OCI-LY3 (cell line): ENCODE measurements at regions not wholly inside any gene's neighbourhood (a gene's known extent, or its start where the extent isn't known, plus 50 kb on each side); places are given as distances from the start of the nearest gene placed in this dataset.
"Not testable (repeated sequence)": the region's sequence is repeated elsewhere in the genome, so short reads cannot be mapped to it uniquely, and the experiment has no call there.

ENCODE experiments used
- H2AFZ ChIP-seq: fragments of 200-600, 300-600 bp; shearing (Covaris generic); 2 replicates; pipeline ENCODE4 v1.6.0; 2014; ENCODE audit warnings: antibody characterized with exemption, low read depth, low read length
- H3K27ac ChIP-seq: fragments of 200-600, 300-600 bp; sonication (generic); 2 replicates; pipeline ENCODE4 v1.5.1; 2014; ENCODE audit warnings: mild to moderate bottlenecking, low read length, moderate library complexity, mixed read lengths
- H3K27me3 ChIP-seq: fragments of 200-600, 300-600 bp; sonication (generic); 2 replicates; pipeline ENCODE4 v1.6.1; 2014; ENCODE audit warnings: low read depth, low read length, mixed read lengths
- H3K36me3 ChIP-seq: fragments of 200-600, 300-600 bp; sonication (generic); replicated peaks from 2 replicates; pipeline ENCODE3; 2014; ENCODE audit warnings: low read depth, low read length, mixed read lengths
- H3K4me1 ChIP-seq: fragments of 300-600, 200-600 bp; sonication (generic); 2 replicates; pipeline ENCODE4 v1.6.1; 2014; ENCODE audit warnings: low read length, mixed read lengths
- H3K4me2 ChIP-seq: fragments of 200-600, 300-600 bp; sonication (generic); 2 replicates; pipeline ENCODE4 v1.6.1; 2014; ENCODE audit warnings: low read length, mixed read lengths
- H3K4me3 ChIP-seq: fragments of 300-600, 200-600 bp; sonication (generic); 2 replicates; pipeline ENCODE4 v1.5.1; 2014; ENCODE audit warnings: antibody characterized with exemption, mild to moderate bottlenecking, low read length, moderate library complexity
- H3K79me2 ChIP-seq: fragments of 300-600, 200-600 bp; shearing (Covaris generic); 2 replicates; pipeline ENCODE4 v1.6.1; 2014; ENCODE audit warnings: mild to moderate bottlenecking, low read length, mixed read lengths
- H3K9ac ChIP-seq: fragments of 300-600, 200-600 bp; shearing (Covaris generic); 2 replicates; pipeline ENCODE4 v1.6.0; 2014; ENCODE audit warnings: mild to moderate bottlenecking, low read length, moderate library complexity
- H3K9me3 ChIP-seq: fragments of 200-600, 300-600 bp; shearing (Covaris generic); 2 replicates; pipeline ENCODE4 v1.6.1; 2014; ENCODE audit warnings: low read length, mixed read lengths; ENCODE audit not compliant: insufficient read depth
- H4K20me1 ChIP-seq: fragments of 200-600, 300-600 bp; sonication (generic); 2 replicates; pipeline ENCODE4 v1.6.1; 2016; ENCODE audit warnings: low read length, mixed read lengths; ENCODE audit not compliant: insufficient read depth
- EZH2phosphoT487 ChIP-seq: fragments of 200-600 bp; shearing (Covaris generic); IDR thresholded peaks from 2 replicates; pipeline ENCODE4 v1.6.1; 2018; ENCODE audit warnings: antibody characterized with exemption, mixed run types, low read depth
- TF ChIP-seq, protein P1 (sequence below): fragments of 200-600, 300-600 bp; sonication (generic); IDR thresholded peaks from 2 replicates; pipeline ENCODE4 v1.5.1; 2014; ENCODE audit warnings: antibody characterized with exemption, low read length, low read depth

GRCh38 chr3:8324747-8325146 lies 176.9 kb upstream of the LMCD1 start:
- no peaks in the 10 kb centered on the region for H3K36me3 ChIP-seq
- H3K4me1 ChIP-seq = no peaks in the 10 kb centered on the region
- no peak overlapping the region for H2AFZ ChIP-seq
- H3K4me2 ChIP-seq = no peak overlapping the region
- peaks cover 18% of the 10 kb centered on the region; the same call in 1 of the 2 replicates for H3K27me3 ChIP-seq
- H3K27ac ChIP-seq = no peak overlapping the region
- no peaks in the 10 kb centered on the region for H3K79me2 ChIP-seq
- TF ChIP-seq, protein P1, sequence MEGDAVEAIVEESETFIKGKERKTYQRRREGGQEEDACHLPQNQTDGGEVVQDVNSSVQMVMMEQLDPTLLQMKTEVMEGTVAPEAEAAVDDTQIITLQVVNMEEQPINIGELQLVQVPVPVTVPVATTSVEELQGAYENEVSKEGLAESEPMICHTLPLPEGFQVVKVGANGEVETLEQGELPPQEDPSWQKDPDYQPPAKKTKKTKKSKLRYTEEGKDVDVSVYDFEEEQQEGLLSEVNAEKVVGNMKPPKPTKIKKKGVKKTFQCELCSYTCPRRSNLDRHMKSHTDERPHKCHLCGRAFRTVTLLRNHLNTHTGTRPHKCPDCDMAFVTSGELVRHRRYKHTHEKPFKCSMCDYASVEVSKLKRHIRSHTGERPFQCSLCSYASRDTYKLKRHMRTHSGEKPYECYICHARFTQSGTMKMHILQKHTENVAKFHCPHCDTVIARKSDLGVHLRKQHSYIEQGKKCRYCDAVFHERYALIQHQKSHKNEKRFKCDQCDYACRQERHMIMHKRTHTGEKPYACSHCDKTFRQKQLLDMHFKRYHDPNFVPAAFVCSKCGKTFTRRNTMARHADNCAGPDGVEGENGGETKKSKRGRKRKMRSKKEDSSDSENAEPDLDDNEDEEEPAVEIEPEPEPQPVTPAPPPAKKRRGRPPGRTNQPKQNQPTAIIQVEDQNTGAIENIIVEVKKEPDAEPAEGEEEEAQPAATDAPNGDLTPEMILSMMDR = peak; percentile 58
- no peak for TF ChIP-seq EZH2phosphoT487
- H4K20me1 ChIP-seq = no peaks in the 10 kb centered on the region
- H3K4me3 ChIP-seq = no peak overlapping the region
- no peaks in the 10 kb centered on the region for H3K9me3 ChIP-seq
- no peak overlapping the region for H3K9ac ChIP-seq

- no peaks in the 10 kb centered on the region for H3K9me3 ChIP-seq
- H3K4me3 ChIP-seq = no peak overlapping the region
- TF ChIP-seq, protein P1 = no peak
- TF ChIP-seq EZH2phosphoT487 = no peak
- no peaks in the 10 kb centered on the region for H4K20me1 ChIP-seq
- no peak overlapping the region for H2AFZ ChIP-seq
- no peak overlapping the region for H3K4me2 ChIP-seq
- no peak overlapping the region for H3K27ac ChIP-seq
- H3K27me3 ChIP-seq = peaks cover 21% of the 10 kb centered on the region; the same call in 1 of the 2 replicates
- H3K36me3 ChIP-seq = no peaks in the 10 kb centered on the region
- no peaks in the 10 kb centered on the region for H3K4me1 ChIP-seq
- no peak overlapping the region for H3K9ac ChIP-seq
- no peaks in the 10 kb centered on the region for H3K79me2 ChIP-seq
These were observed 176.3 kb upstream of the LMCD1 start for GRCh38 chr3:8325306-8325705.

DNA sequence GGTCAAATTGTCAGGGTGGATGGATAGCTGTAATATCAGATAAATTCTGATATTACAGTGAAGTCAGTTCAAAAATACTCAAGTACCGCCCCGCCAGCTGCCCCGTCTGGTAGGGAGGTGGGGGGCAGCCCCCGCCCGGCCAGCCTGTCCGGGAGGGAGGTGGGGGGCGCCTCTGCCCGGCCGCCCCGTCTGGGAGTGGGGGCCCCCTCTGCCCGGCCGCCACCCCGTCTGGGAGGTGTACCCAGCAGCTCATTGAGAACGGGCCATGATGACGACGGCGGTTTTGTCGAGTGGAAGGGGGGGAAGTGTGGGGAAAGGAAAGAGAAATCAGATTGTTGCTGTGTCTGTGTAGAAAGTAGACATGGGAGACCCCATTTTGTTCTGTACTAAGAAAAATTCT lies 175.8 kb upstream of the LMCD1 start:
- H3K27me3 ChIP-seq = peaks cover 21% of the 10 kb centered on the region; the same call in 1 of the 2 replicates
- H3K4me3 ChIP-seq, H3K27ac ChIP-seq, H3K9ac ChIP-seq, H3K9me3 ChIP-seq, H2AFZ ChIP-seq, H4K20me1 ChIP-seq, H3K79me2 ChIP-seq, H3K4me1 ChIP-seq, H3K4me2 ChIP-seq, H3K36me3 ChIP-seq: not testable (repeated sequence)

- Histone ChIP-seq H3K27me3 (peaks cover 24% of the 10 kb centered on the region), H3K9ac (no peak overlapping the region)
These were observed 173.9 kb upstream of the LMCD1 start for GRCh38 chr3:8327739-8328138.

More at GRCh38 chr3:8327739-8328138, 173.9 kb upstream of the LMCD1 start:
- no peaks in the 10 kb centered on the region for H3K9me3 ChIP-seq
- no peak overlapping the region for H3K27ac ChIP-seq
- no peaks in the 10 kb centered on the region for H3K4me1 ChIP-seq
- H3K4me3 ChIP-seq = no peak overlapping the region
- H4K20me1 ChIP-seq = no peaks in the 10 kb centered on the region
- TF ChIP-seq, protein P1 = no peak
- TF ChIP-seq EZH2phosphoT487 = no peak
- H2AFZ ChIP-seq = no peak overlapping the region
- H3K4me2 ChIP-seq = no peak overlapping the region
- H3K36me3 ChIP-seq = no peaks in the 10 kb centered on the region
- no peaks in the 10 kb centered on the region for H3K79me2 ChIP-seq
